H9 (cell line): ENCODE measurements at regions not wholly inside any gene's neighbourhood (a gene's known extent, or its start where the extent isn't known, plus 50 kb on each side); places are given as distances from the start of the nearest gene placed in this dataset.

Source experiments
- DNase-seq: peaks from one replicate; pipeline ENCODE4 v3.0.0-alpha.2; 2017
- H2AFZ ChIP-seq: one replicate; pipeline ENCODE4 v1.6.1; 2013; ENCODE audit warnings: mild to moderate bottlenecking, low read length, control low read depth, moderate library complexity
- H2AK5ac ChIP-seq: 2 replicates; pipeline ENCODE4 v1.6.1; 2013; ENCODE audit warnings: low read length, control low read depth, mixed read lengths; ENCODE audit not compliant: insufficient read length
- H2BK120ac ChIP-seq: one replicate; pipeline ENCODE4 v1.6.1; 2013; ENCODE audit warnings: low read depth, mild to moderate bottlenecking, low read length, control low read depth, inconsistent platforms; ENCODE audit not compliant: poor library complexity, severe bottlenecking
- H2BK12ac ChIP-seq: 2 replicates; pipeline ENCODE4 v1.6.1; 2013; ENCODE audit warnings: low read length, control low read depth, mixed read lengths, low read depth; ENCODE audit not compliant: insufficient read length
- H2BK15ac ChIP-seq: 2 replicates; pipeline ENCODE4 v1.6.1; 2013; ENCODE audit warnings: low read depth, low read length, control low read depth
- H2BK20ac ChIP-seq: one replicate; pipeline ENCODE4 v1.6.1; 2013; ENCODE audit warnings: low read depth, mild to moderate bottlenecking, low read length, control low read depth, inconsistent platforms; ENCODE audit not compliant: poor library complexity, severe bottlenecking
- H2BK5ac ChIP-seq: 2 replicates; pipeline ENCODE4 v1.6.1; 2013; ENCODE audit warnings: low read length, control low read depth, mixed read lengths; ENCODE audit not compliant: insufficient read length
- H3K14ac ChIP-seq: 2 replicates; pipeline ENCODE4 v1.6.1; 2013; ENCODE audit warnings: low read length, control low read depth; ENCODE audit not compliant: insufficient read depth
- H3K18ac ChIP-seq: 2 replicates; pipeline ENCODE4 v1.6.1; 2013; ENCODE audit warnings: low read depth, mild to moderate bottlenecking, mixed read lengths, low read length, control low read depth; ENCODE audit not compliant: insufficient read length
- H3K23ac ChIP-seq: 2 replicates; pipeline ENCODE4 v1.6.1; 2013; ENCODE audit warnings: low read length, control low read depth, mixed read lengths, low read depth; ENCODE audit not compliant: insufficient read length
- H3K23me2 ChIP-seq: 2 replicates; pipeline ENCODE4 v1.6.1; 2013; ENCODE audit warnings: low read depth, mild to moderate bottlenecking, mixed read lengths, low read length, control low read depth; ENCODE audit not compliant: insufficient read length, poor library complexity, severe bottlenecking
- H3K27ac ChIP-seq: 2 replicates; pipeline ENCODE4 v1.5.1; 2013; ENCODE audit warnings: low read length, control low read depth, mixed read lengths, low read depth; ENCODE audit not compliant: insufficient read length
- H3K27me3 ChIP-seq: 2 replicates; pipeline ENCODE4 v1.6.1; 2013; ENCODE audit warnings: low read length, control low read depth, inconsistent platforms; ENCODE audit not compliant: insufficient read depth
- H3K4ac ChIP-seq: 2 replicates; pipeline ENCODE4 v1.6.1; 2013; ENCODE audit warnings: low read depth, mild to moderate bottlenecking, control low read depth, inconsistent platforms, low read length, moderate library complexity
- H3K4me1 ChIP-seq: 2 replicates; pipeline ENCODE4 v1.6.1; 2013; ENCODE audit warnings: low read length, control low read depth, inconsistent platforms; ENCODE audit not compliant: insufficient read depth
- H3K4me2 ChIP-seq: 2 replicates; pipeline ENCODE4 v1.6.1; 2013; ENCODE audit warnings: low read length, control low read depth, mixed read lengths; ENCODE audit not compliant: insufficient read length, insufficient read depth
- H3K56ac ChIP-seq: 2 replicates; pipeline ENCODE4 v1.6.1; 2013; ENCODE audit warnings: low read depth, mild to moderate bottlenecking, mixed read lengths, low read length, control low read depth; ENCODE audit not compliant: insufficient read length
- H3K79me1 ChIP-seq: 2 replicates; pipeline ENCODE4 v1.6.1; 2013; ENCODE audit warnings: low read depth, mild to moderate bottlenecking, moderate library complexity, low read length, control low read depth, inconsistent platforms; ENCODE audit not compliant: insufficient read depth, poor library complexity, severe bottlenecking
- H3K79me2 ChIP-seq: 2 replicates; pipeline ENCODE4 v1.6.1; 2013; ENCODE audit warnings: low read length, control low read depth, inconsistent platforms; ENCODE audit not compliant: insufficient read depth
- H3K9ac ChIP-seq: 2 replicates; pipeline ENCODE4 v1.6.1; 2013; ENCODE audit warnings: low read length, control low read depth, mixed read lengths; ENCODE audit not compliant: insufficient read length; ENCODE audit errors: extremely low read depth
- H3K9me3 ChIP-seq: one replicate; pipeline ENCODE4 v1.6.1; 2013; ENCODE audit warnings: low read depth, low read length, inconsistent platforms; ENCODE audit not compliant: control insufficient read depth
- H3T11ph ChIP-seq: one replicate; pipeline ENCODE4 v1.6.1; 2013; ENCODE audit warnings: mild to moderate bottlenecking, low read length, control low read depth, inconsistent platforms
- H4K20me1 ChIP-seq: one replicate; pipeline ENCODE4 v1.6.1; 2013; ENCODE audit not compliant: control insufficient read depth, insufficient read length, insufficient read depth
- H4K5ac ChIP-seq: 2 replicates; pipeline ENCODE4 v1.6.1; 2013; ENCODE audit warnings: low read depth, mild to moderate bottlenecking, mixed read lengths, low read length, control low read depth; ENCODE audit not compliant: insufficient read length
- H4K8ac ChIP-seq: replicated peaks from 2 replicates; pipeline ENCODE4 v1.6.1; 2013; ENCODE audit warnings: low read length, control low read depth, mixed read lengths, low read depth; ENCODE audit not compliant: insufficient read length
- H4K91ac ChIP-seq: 2 replicates; pipeline ENCODE4 v1.6.1; 2013; ENCODE audit warnings: low read depth, mild to moderate bottlenecking, moderate library complexity, mixed read lengths, low read length, control low read depth; ENCODE audit not compliant: insufficient read length
- H3K27ac Mint-ChIP-seq, 3 experiments: 2 replicates in 2 of 3; 3 replicates in 1 of 3; pipeline ENCODE4 v1.8.0; 2020 to 2021; ENCODE audit warnings: mixed read lengths in 3 of 3, mild to moderate bottlenecking in 1 of 3, moderate library complexity in 1 of 3
- H3K27me3 Mint-ChIP-seq: 2 replicates; pipeline ENCODE4 v1.8.0; 2021; ENCODE audit warnings: low read depth, mild to moderate bottlenecking, moderate library complexity, mixed read lengths
- H3K36me3 Mint-ChIP-seq, 3 experiments: 2 replicates in 2 of 3; 3 replicates in 1 of 3; pipeline ENCODE4 v1.8.0; 2020 to 2021; ENCODE audit warnings: low read depth in 3 of 3, mixed read lengths in 3 of 3; ENCODE audit not compliant: insufficient read depth in 1 of 3
- H3K4me1 Mint-ChIP-seq, 2 experiments: 2 replicates each; pipeline ENCODE4 v1.8.0; 2020; ENCODE audit warnings: mixed read lengths in 2 of 2
- H3K4me3 Mint-ChIP-seq, 2 experiments: 2 replicates in 1 of 2; 3 replicates in 1 of 2; pipeline ENCODE4 v1.8.0; 2020 to 2021; ENCODE audit warnings: mild to moderate bottlenecking in 2 of 2, mixed read lengths in 2 of 2, moderate library complexity in 1 of 2
- H3K9me3 Mint-ChIP-seq, 2 experiments: 2 replicates in 1 of 2; 3 replicates in 1 of 2; pipeline ENCODE4 v1.8.0; 2020; ENCODE audit warnings: mild to moderate bottlenecking in 2 of 2, mixed read lengths in 2 of 2, moderate library complexity in 1 of 2
- WGBS: extraction: QIAGEN DNeasy Blood & Tissue Kit; methylation state at CpG from one replicate; pipeline ENCODE4 v1.1.7; 2013; ENCODE audit warnings: missing lambda C conversion rate, low lambda C conversion rate, mixed read lengths; ENCODE audit not compliant: insufficient read length; ENCODE audit errors: extremely low coverage; 5-methylcytosine and 5-hydroxymethylcytosine counted together
- TF ChIP-seq, protein P1 (sequence below): fragments of 200-600 bp; sonication (generic); conservative IDR thresholded peaks from 3 replicates; pipeline ENCODE4 v1.8.0; 2021; ENCODE audit warnings: antibody characterized with exemption, mild to moderate bottlenecking

DNA sequence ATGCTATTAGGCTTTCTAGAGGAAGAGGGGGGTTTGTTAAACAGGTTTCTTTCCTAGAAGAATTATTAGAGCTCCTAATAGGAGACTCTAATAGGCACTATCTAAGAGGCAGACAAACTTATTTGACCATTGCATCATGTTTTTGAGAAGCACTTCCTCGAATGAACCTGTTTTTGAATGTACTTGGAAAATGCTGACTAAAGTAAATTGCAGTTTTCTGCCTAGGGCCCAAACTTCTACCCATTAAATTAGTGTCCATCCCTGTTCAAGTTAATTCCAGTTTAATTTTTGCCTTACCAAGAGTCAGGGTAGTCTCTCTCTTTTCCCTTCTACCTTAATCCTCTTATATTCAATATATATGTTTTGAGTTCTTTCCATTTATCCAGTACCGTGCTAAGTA, 1029.6 kb downstream of the TTLL7 start:
- WGBS, result no CpG with 5 or more reads among the region's 2 CpGs
- H3K4ac ChIP-seq, result no peak overlapping the region
- H3K23me2 ChIP-seq, result no peaks in the 10 kb centered on the region
- Mint-ChIP-seq H3K4me3 (no peak overlapping the region), H3K4me1 (no peaks in the 10 kb centered on the region; a peak in 1 of 4 replicates), H3K27ac (no peak overlapping the region), H3K27me3 (no peaks in the 10 kb centered on the region), H3K36me3 (no peaks in the 10 kb centered on the region), H3K9me3 (no peaks in the 10 kb centered on the region)
- H2BK12ac ChIP-seq, result no peak overlapping the region
- no peak overlapping the region for H2AFZ ChIP-seq
- H3K18ac ChIP-seq, result no peak overlapping the region
- H3K9me3 ChIP-seq, result no peaks in the 10 kb centered on the region
- H4K91ac ChIP-seq, result no peak overlapping the region
- no peak overlapping the region for H3K9ac ChIP-seq
- no peaks in the 10 kb centered on the region for H3K79me1 ChIP-seq
- H2BK120ac ChIP-seq, result no peak overlapping the region
- no peak overlapping the region for H2BK20ac ChIP-seq
- no peak overlapping the region for H3K23ac ChIP-seq
- no peak overlapping the region for H3K4me2 ChIP-seq
- H3K27ac ChIP-seq, result no peak overlapping the region
- H4K5ac ChIP-seq, result no peak overlapping the region
- H3K56ac ChIP-seq, result no peak overlapping the region
- no peaks in the 10 kb centered on the region for H4K20me1 ChIP-seq
- no peak overlapping the region for H3K14ac ChIP-seq
- no peak for DNase-seq
- H2AK5ac ChIP-seq, result no peak overlapping the region
- no peaks in the 10 kb centered on the region for H3K79me2 ChIP-seq
- no peak overlapping the region for H2BK5ac ChIP-seq
- no peaks in the 10 kb centered on the region for H3K4me1 ChIP-seq
- no peak overlapping the region for H4K8ac ChIP-seq
- H2BK15ac ChIP-seq, result no peak overlapping the region
- H3T11ph ChIP-seq, result no peak overlapping the region
- H3K27me3 ChIP-seq, result no peaks in the 10 kb centered on the region
- TF ChIP-seq, protein P1, sequence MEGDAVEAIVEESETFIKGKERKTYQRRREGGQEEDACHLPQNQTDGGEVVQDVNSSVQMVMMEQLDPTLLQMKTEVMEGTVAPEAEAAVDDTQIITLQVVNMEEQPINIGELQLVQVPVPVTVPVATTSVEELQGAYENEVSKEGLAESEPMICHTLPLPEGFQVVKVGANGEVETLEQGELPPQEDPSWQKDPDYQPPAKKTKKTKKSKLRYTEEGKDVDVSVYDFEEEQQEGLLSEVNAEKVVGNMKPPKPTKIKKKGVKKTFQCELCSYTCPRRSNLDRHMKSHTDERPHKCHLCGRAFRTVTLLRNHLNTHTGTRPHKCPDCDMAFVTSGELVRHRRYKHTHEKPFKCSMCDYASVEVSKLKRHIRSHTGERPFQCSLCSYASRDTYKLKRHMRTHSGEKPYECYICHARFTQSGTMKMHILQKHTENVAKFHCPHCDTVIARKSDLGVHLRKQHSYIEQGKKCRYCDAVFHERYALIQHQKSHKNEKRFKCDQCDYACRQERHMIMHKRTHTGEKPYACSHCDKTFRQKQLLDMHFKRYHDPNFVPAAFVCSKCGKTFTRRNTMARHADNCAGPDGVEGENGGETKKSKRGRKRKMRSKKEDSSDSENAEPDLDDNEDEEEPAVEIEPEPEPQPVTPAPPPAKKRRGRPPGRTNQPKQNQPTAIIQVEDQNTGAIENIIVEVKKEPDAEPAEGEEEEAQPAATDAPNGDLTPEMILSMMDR, result no peak
